ENCODE measurements at regions not wholly inside any gene's neighbourhood (a gene's known extent, or its start where the extent isn't known, plus 50 kb on each side); places are given as distances from the start of the nearest gene placed in this dataset.

DNA sequence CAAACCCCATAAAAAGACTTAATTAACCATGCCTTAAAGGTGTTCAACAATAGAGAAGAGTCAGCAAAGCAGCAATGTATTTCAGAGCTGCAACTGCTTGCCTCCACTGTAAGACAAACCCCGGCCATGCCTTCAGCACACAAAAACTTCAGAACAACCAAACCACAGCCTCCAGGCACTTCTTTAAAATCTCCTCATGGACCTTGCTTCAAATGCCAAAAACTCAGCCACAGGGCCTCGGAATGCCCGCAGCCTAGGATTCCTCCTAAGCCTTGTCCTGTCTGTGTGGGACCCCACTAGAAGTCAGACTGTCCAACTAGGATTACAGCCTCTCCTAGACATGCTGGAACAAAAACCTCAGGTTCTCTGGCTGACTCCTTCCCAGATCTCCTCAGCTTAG lies 208.1 kb upstream of the DUSP10 start:
- Histone ChIP-seq H3K4me3 (no peak overlapping the region), H3K27ac (no peak overlapping the region), H3K36me3 (ENCODE audit: low read depth) (no peaks in the 10 kb centered on the region), H3K9ac (no peak overlapping the region), H3K4me1 (ENCODE audit: insufficient read depth) (no peaks in the 10 kb centered on the region), H3K9me2 (ENCODE audit: insufficient read depth) (no peaks in the 10 kb centered on the region), H3F3A (ENCODE audit: insufficient read depth) (no peaks in the 10 kb centered on the region), H3K27me3 (replicated peaks; ENCODE audit: insufficient read depth) (no peaks in the 10 kb centered on the region), H4K20me1 (ENCODE audit: insufficient read depth) (no peaks in the 10 kb centered on the region), H2AFZ (no peak overlapping the region), H3K4me2 (ENCODE audit: unreplicated experiment) (no peak overlapping the region), H3K79me2 (ENCODE audit: insufficient read depth) (no peaks in the 10 kb centered on the region), H3K9me3 (ENCODE audit: low read depth) (no peaks in the 10 kb centered on the region)
- in situ Hi-C loops (cut with MboI), result no loop called here
- DNase-seq, result no peak
- WGBS, 2 experiments (ENCODE audit: low coverage in 1 of 2, low lambda C conversion rate in 2 of 2, missing lambda C conversion rate in 2 of 2), result 87 to 88% methylated on average over 3 of the region's 3 CpGs
- TF ChIP-seq EZH2phosphoT487 (IDR thresholded peaks at IDR 0.05; ENCODE audit: insufficient read depth, low read depth), result no peak
- TF ChIP-seq EZH2 (IDR thresholded peaks at IDR 0.05; ENCODE audit: insufficient read depth, poor library complexity, severe bottlenecking), result no peak

DNA sequence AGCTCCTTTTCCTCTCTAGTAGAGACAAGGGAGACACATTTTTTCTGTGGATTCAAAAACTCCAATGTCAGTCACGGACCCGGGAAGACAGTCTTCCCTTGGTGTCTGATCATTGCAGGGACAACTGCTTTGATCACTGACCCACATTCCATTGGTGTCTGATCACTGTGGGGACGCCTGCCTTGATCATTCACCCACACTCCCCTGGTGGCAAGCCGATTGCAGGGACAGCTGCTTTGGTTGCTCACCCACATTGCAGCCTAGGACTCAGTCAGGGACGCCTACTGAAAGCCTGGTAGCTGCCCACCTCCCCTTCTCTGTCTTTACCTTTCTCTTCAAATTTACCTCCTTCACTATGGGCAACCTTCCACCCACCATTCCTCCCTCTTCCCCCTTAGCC lies 206.6 kb upstream of the DUSP10 start:
- Histone ChIP-seq H3K9ac (no peak overlapping the region), H2AFZ (no peak overlapping the region), H3K9me2 (ENCODE audit: insufficient read depth) (no peaks in the 10 kb centered on the region), H3K4me1 (ENCODE audit: insufficient read depth) (no peaks in the 10 kb centered on the region), H3K27ac (no peak overlapping the region), H4K20me1 (ENCODE audit: insufficient read depth) (no peaks in the 10 kb centered on the region), H3K79me2 (ENCODE audit: insufficient read depth) (no peaks in the 10 kb centered on the region), H3K36me3 (ENCODE audit: low read depth) (no peaks in the 10 kb centered on the region), H3K9me3 (ENCODE audit: low read depth) (no peaks in the 10 kb centered on the region), H3K4me2 (ENCODE audit: unreplicated experiment) (no peak overlapping the region), H3K4me3 (no peak overlapping the region), H3K27me3 (replicated peaks; ENCODE audit: insufficient read depth) (no peaks in the 10 kb centered on the region), H3F3A (ENCODE audit: insufficient read depth) (no peaks in the 10 kb centered on the region)
- DNase-seq, result no peak
- in situ Hi-C loops (cut with MboI), result no loop called here
- no peak for TF ChIP-seq EZH2 (IDR thresholded peaks at IDR 0.05; ENCODE audit: insufficient read depth, poor library complexity, severe bottlenecking)
- no peak for TF ChIP-seq EZH2phosphoT487 (IDR thresholded peaks at IDR 0.05; ENCODE audit: insufficient read depth, low read depth)
- 70 to 71% methylated on average over 5 of the region's 5 CpGs for WGBS, 2 experiments (ENCODE audit: low coverage in 1 of 2, low lambda C conversion rate in 2 of 2, missing lambda C conversion rate in 2 of 2)

DNA sequence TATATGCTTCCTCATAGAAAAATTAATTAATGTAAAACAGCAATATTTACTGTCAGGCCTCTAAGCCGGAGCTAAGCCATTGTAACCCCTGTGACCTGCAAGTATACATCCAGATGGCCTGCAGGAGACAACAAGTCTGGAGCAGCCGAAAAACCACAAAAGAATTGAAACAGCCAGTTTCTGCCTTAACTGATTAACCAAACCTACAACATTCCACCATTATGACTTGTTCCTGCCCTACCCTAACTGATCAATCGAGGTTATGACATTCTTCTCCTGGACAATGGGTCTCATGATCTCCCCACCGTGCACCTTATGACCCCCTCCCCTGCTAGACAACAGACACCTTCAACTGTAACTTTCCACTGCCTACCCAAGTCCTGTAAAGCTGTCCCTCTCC lies 205.8 kb upstream of the DUSP10 start:
- H3K9me2 ChIP-seq (ENCODE audit: insufficient read depth), result no peaks in the 10 kb centered on the region
- H3F3A ChIP-seq (ENCODE audit: insufficient read depth), result no peaks in the 10 kb centered on the region
- no peak overlapping the region for H2AFZ ChIP-seq
- DNase-seq, result no peak
- no peak overlapping the region for H3K27ac ChIP-seq
- no peak overlapping the region for H3K9ac ChIP-seq
- no peaks in the 10 kb centered on the region for H3K36me3 ChIP-seq (ENCODE audit: low read depth)
- H3K9me3 ChIP-seq (ENCODE audit: low read depth), result no peaks in the 10 kb centered on the region
- no peaks in the 10 kb centered on the region for H3K27me3 ChIP-seq (replicated peaks; ENCODE audit: insufficient read depth)
- H3K4me2 ChIP-seq (ENCODE audit: unreplicated experiment), result no peak overlapping the region
- TF ChIP-seq EZH2 (IDR thresholded peaks at IDR 0.05; ENCODE audit: insufficient read depth, poor library complexity, severe bottlenecking) (no peak), EZH2phosphoT487 (IDR thresholded peaks at IDR 0.05; ENCODE audit: insufficient read depth, low read depth) (no peak)
- H4K20me1 ChIP-seq (ENCODE audit: insufficient read depth), result no peaks in the 10 kb centered on the region
- in situ Hi-C loops (cut with MboI), result no loop called here
- no peaks in the 10 kb centered on the region for H3K79me2 ChIP-seq (ENCODE audit: insufficient read depth)
- no peak overlapping the region for H3K4me3 ChIP-seq
- 68 to 76% methylated on average over 4 of the region's 4 CpGs for WGBS, 2 experiments (ENCODE audit: low coverage in 1 of 2, low lambda C conversion rate in 2 of 2, missing lambda C conversion rate in 2 of 2)
- no peaks in the 10 kb centered on the region for H3K4me1 ChIP-seq (ENCODE audit: insufficient read depth)

DNA sequence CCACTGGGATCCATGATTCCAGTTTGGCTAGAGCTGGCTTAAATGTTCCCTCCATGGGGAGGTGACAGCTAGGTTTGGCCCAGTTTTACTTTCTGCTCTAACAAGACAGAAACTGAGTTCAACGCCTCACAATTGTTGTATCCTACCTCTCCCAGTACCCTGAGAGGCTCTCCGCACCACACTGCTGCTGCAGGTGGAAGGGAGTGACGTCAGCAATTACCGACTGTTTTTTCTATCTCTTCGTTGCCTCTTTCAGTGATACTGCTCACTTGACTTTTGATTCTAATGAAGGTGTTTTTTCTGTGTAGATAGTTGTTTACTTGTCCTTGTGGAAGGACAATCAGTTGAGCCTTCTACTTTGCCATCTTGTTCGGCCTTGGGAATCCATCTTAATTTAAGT lies 204.9 kb upstream of the DUSP10 start:
- Histone ChIP-seq H3K9ac (no peak overlapping the region), H3K9me3 (ENCODE audit: low read depth) (no peaks in the 10 kb centered on the region), H3K4me1 (ENCODE audit: insufficient read depth) (no peaks in the 10 kb centered on the region), H3F3A (ENCODE audit: insufficient read depth) (no peaks in the 10 kb centered on the region), H3K4me2 (ENCODE audit: unreplicated experiment) (no peak overlapping the region), H3K27ac (no peak overlapping the region), H3K9me2 (ENCODE audit: insufficient read depth) (no peaks in the 10 kb centered on the region), H4K20me1 (ENCODE audit: insufficient read depth) (no peaks in the 10 kb centered on the region), H2AFZ (no peak overlapping the region), H3K4me3 (no peak overlapping the region), H3K79me2 (ENCODE audit: insufficient read depth) (no peaks in the 10 kb centered on the region), H3K27me3 (replicated peaks; ENCODE audit: insufficient read depth) (no peaks in the 10 kb centered on the region), H3K36me3 (ENCODE audit: low read depth) (no peaks in the 10 kb centered on the region)
- TF ChIP-seq EZH2phosphoT487 (IDR thresholded peaks at IDR 0.05; ENCODE audit: insufficient read depth, low read depth) (no peak), EZH2 (IDR thresholded peaks at IDR 0.05; ENCODE audit: insufficient read depth, poor library complexity, severe bottlenecking) (no peak)
- in situ Hi-C loops (cut with MboI), result no loop called here
- DNase-seq, result no peak
- 91 to 94% methylated on average over 6 of the region's 6 CpGs for WGBS, 2 experiments (ENCODE audit: low coverage in 1 of 2, low lambda C conversion rate in 2 of 2, missing lambda C conversion rate in 2 of 2)

DNA sequence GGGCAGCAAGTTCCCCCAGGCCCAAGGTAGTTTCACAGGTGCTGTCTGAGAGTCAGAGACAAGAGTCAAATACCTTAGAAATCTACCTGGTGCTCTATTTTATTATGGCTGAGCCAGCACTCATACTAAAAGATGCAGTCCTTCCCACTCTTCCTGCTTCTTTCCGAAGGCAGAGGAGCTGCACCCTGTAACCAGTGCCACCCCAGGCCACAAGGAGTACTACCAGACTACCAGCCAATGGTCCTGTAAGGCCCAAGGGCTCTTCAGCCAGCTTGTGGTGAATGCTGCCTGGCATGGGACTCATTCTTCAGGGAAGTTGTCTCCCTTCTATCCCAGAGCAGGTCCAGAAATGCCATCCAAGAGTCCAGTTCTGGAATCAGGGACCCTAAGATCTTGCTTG lies 203.8 kb upstream of the DUSP10 start:
- WGBS, 2 experiments (ENCODE audit: low coverage in 1 of 2, low lambda C conversion rate in 2 of 2, missing lambda C conversion rate in 2 of 2), result 44 to 62% methylated on average over 1 of the region's 1 CpG
- Histone ChIP-seq H3K79me2 (ENCODE audit: insufficient read depth) (no peaks in the 10 kb centered on the region), H3K4me3 (no peak overlapping the region), H4K20me1 (ENCODE audit: insufficient read depth) (no peaks in the 10 kb centered on the region), H3K27me3 (replicated peaks; ENCODE audit: insufficient read depth) (no peaks in the 10 kb centered on the region), H3K4me1 (ENCODE audit: insufficient read depth) (no peaks in the 10 kb centered on the region), H3K4me2 (ENCODE audit: unreplicated experiment) (no peak overlapping the region), H3K9me2 (ENCODE audit: insufficient read depth) (no peaks in the 10 kb centered on the region), H3K36me3 (ENCODE audit: low read depth) (no peaks in the 10 kb centered on the region), H3K9ac (no peak overlapping the region), H3K9me3 (ENCODE audit: low read depth) (no peaks in the 10 kb centered on the region), H3K27ac (no peak overlapping the region), H2AFZ (no peak overlapping the region), H3F3A (ENCODE audit: insufficient read depth) (no peaks in the 10 kb centered on the region)
- in situ Hi-C loops (cut with MboI), result no loop called here
- TF ChIP-seq EZH2 (IDR thresholded peaks at IDR 0.05; ENCODE audit: insufficient read depth, poor library complexity, severe bottlenecking) (no peak), EZH2phosphoT487 (IDR thresholded peaks at IDR 0.05; ENCODE audit: insufficient read depth, low read depth) (no peak)
- DNase-seq, result no peak

All from GM23248 (cell line).